Body of pancreas (tissue), 4 donors: ENCODE measurements at regions not wholly inside any gene's neighbourhood (a gene's known extent, or its start where the extent isn't known, plus 50 kb on each side); places are given as distances from the start of the nearest gene placed in this dataset.

ENCODE experiments used
- POLR2A ChIP-seq, 3 donors: fragments of 450-650 bp; IDR thresholded peaks; one replicate each; pipeline ENCODE4 v1.6.1; 2016; ENCODE audit warnings: antibody characterized with exemption in 3 of 3, mild to moderate bottlenecking in 2 of 3
- TF ChIP-seq, protein P1 (sequence below), 7 experiments: fragments of 450-650 bp in 4 of 7; fragments of 200-600 bp in 3 of 7; sonication (generic) in 3 of 7; IDR thresholded peaks; one replicate each; pipeline ENCODE4 v1.5.1; 2016 to 2019; ENCODE audit warnings: antibody characterized with exemption in 7 of 7

DNA sequence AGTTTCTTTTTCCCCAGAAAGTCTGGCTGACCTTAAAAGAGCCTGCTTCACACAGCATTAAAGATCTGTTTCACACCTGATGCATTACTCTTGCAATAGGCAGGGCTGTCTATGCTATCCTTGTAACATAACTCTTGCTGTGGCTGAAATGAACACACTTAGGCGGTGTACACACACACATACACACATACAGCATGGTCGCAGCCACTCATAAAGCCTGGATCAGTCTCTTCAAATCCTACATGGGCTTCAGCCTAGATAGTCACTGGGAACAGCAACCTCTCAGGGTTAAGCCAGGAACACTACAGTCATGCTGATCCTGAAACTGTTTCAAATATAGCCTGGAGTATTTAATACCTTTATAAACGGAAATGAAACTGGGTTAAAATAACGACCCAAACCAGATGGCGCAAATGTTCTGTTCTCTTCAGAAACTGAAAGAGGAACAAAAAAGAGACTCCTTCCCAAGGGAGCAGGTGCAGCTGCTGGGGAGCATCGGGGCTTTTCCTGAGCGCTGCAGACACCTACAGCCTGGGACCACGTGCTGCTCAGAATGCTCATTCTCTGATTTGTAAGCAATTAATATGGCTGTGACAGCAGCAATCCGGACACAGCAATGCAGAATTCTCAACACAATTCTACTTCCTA lies 61.0 kb upstream of the SFMBT2 start:
- TF ChIP-seq POLR2A (IDR thresholded peaks at IDR 0.05) = no peak
- TF ChIP-seq, protein P1, sequence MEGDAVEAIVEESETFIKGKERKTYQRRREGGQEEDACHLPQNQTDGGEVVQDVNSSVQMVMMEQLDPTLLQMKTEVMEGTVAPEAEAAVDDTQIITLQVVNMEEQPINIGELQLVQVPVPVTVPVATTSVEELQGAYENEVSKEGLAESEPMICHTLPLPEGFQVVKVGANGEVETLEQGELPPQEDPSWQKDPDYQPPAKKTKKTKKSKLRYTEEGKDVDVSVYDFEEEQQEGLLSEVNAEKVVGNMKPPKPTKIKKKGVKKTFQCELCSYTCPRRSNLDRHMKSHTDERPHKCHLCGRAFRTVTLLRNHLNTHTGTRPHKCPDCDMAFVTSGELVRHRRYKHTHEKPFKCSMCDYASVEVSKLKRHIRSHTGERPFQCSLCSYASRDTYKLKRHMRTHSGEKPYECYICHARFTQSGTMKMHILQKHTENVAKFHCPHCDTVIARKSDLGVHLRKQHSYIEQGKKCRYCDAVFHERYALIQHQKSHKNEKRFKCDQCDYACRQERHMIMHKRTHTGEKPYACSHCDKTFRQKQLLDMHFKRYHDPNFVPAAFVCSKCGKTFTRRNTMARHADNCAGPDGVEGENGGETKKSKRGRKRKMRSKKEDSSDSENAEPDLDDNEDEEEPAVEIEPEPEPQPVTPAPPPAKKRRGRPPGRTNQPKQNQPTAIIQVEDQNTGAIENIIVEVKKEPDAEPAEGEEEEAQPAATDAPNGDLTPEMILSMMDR (IDR thresholded peaks at IDR 0.05) = no peak
